Kidney (tissue), 13 donors: ENCODE measurements at regions not wholly inside any gene's neighbourhood (a gene's known extent, or its start where the extent isn't known, plus 50 kb on each side); places are given as distances from the start of the nearest gene placed in this dataset.
"Not testable (repeated sequence)": the region's sequence is repeated elsewhere in the genome, so short reads cannot be mapped to it uniquely, and the experiment has no call there.

Experiments used
- DNase-seq, 5 donors: peaks; one replicate each; pipeline ENCODE4 v3.0.0-alpha.2; 2013 to 2020
- FAIRE-seq: peaks from 2 replicates; lab custom pipeline; 2012; peaks lifted over from hg19 to GRCh38; lab: Jason Lieb, UNC
- H3K27ac ChIP-seq, 2 donors: one replicate each; pipeline ENCODE4 v1.7.0; 2013; ENCODE audit warnings: low read depth in 2 of 2, low read length in 2 of 2, inconsistent platforms in 1 of 2
- H3K27me3 ChIP-seq: one replicate; pipeline ENCODE4 v1.7.1; 2013; ENCODE audit warnings: low read length, inconsistent platforms; ENCODE audit not compliant: control insufficient read depth, insufficient read depth
- H3K36me3 ChIP-seq, 3 donors: one replicate each; pipeline versions ENCODE4 v1.7.0 to v1.7.1; 2013; ENCODE audit warnings: low read length in 3 of 3, control low read depth in 1 of 3, inconsistent platforms in 1 of 3; ENCODE audit not compliant: insufficient read depth in 3 of 3, control insufficient read depth in 2 of 3
- H3K4me1 ChIP-seq, 3 donors: one replicate each; pipeline versions ENCODE4 v1.7.0 to v1.7.1; 2013; ENCODE audit warnings: low read length in 3 of 3, inconsistent platforms in 1 of 3, low read depth in 1 of 3; ENCODE audit not compliant: control insufficient read depth in 2 of 3, insufficient read depth in 2 of 3
- H3K4me3 ChIP-seq, 3 donors: one replicate each; pipeline versions ENCODE4 v1.7.0 to v1.8.1; 2013; ENCODE audit warnings: low read length in 3 of 3, control low read depth in 1 of 3, inconsistent platforms in 1 of 3
- H3K9ac ChIP-seq, 3 donors: one replicate each; pipeline versions ENCODE4 v1.7.0 to v1.7.1; 2013; ENCODE audit warnings: low read length in 3 of 3, control low read depth in 1 of 3, inconsistent platforms in 1 of 3
- H3K9me3 ChIP-seq, 3 donors: one replicate each; pipeline versions ENCODE4 v1.7.0 to v1.7.1; 2013; ENCODE audit warnings: low read length in 3 of 3, control low read depth in 1 of 3, inconsistent platforms in 1 of 3; ENCODE audit not compliant: control insufficient read depth in 2 of 3, insufficient read depth in 1 of 3
- intact Hi-C: fragments of 100-400 bp; cut with DNase I; formaldehyde crosslinking; loops from one replicate; pipeline ENCODE4 v1.11.1; 2022
- TF ChIP-seq, protein P1 (sequence below): IDR thresholded peaks from 3 replicates; pipeline ENCODE4 v1.5.1; 2012; ENCODE audit warnings: mild to moderate bottlenecking, moderate library complexity, borderline replicate concordance; ENCODE audit not compliant: insufficient read depth; ENCODE audit errors: extremely low read depth
- donor health status: control.
- donor health status: control.
- donor health status: control.
- donor health status: control.
- donor health status: control.
- donor health status: DM: yes; HTN: yes; CAD: no.
- donor health status: Normal renal cell carcinoma (clear cell type).

DNA sequence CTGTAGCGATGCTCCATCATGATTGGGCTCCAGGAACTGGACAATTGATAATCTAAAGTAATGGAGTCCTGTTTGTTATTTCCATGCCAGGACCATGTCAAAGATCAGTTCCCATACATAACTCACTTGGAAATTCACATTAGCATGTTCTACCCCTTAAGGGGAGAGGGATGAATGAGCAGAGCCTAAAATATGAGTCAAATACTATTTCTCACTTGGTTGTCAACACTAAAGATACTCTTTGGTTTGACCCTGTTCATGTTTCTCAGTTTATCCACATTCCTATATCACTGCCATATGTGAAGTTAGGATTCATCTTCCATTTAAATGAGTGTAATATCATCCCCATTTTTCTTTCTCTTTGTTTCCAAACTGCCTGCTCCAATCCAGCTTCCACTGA, 321.6 kb upstream of the PAPPA start:
- Histone ChIP-seq H3K4me3 (no peak overlapping the region), H3K36me3 (no peaks in the 10 kb centered on the region), H3K4me1 (no peaks in the 10 kb centered on the region), H3K27ac (no peak overlapping the region), H3K27me3 (no peaks in the 10 kb centered on the region), H3K9ac (no peak overlapping the region), H3K9me3 (peaks cover 0 to 3% (median 0%) of the 10 kb centered on the region in 3 donors)
- intact Hi-C loops = no loop called here
- DNase-seq (no peak), FAIRE-seq (no peak)
- TF ChIP-seq, protein P1, sequence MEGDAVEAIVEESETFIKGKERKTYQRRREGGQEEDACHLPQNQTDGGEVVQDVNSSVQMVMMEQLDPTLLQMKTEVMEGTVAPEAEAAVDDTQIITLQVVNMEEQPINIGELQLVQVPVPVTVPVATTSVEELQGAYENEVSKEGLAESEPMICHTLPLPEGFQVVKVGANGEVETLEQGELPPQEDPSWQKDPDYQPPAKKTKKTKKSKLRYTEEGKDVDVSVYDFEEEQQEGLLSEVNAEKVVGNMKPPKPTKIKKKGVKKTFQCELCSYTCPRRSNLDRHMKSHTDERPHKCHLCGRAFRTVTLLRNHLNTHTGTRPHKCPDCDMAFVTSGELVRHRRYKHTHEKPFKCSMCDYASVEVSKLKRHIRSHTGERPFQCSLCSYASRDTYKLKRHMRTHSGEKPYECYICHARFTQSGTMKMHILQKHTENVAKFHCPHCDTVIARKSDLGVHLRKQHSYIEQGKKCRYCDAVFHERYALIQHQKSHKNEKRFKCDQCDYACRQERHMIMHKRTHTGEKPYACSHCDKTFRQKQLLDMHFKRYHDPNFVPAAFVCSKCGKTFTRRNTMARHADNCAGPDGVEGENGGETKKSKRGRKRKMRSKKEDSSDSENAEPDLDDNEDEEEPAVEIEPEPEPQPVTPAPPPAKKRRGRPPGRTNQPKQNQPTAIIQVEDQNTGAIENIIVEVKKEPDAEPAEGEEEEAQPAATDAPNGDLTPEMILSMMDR = no peak

DNA sequence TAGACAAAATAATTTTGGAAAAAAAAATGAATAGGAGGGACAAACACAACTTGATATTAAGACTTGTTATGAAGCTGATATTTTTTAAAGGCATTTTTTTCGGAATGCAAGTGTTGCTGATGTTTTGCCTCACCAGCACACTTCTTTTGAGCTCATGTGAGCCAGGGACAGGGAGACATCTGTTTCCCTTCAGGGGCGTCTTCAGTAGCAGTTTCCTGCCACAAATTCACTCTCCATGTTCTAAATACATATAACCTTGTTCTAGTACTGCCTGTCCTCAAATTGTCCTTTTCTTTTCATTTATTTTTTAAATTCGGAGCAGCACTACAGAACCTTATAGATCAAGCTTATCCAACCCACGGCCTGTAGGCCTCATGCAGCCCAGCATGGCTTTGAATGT, 316.0 kb upstream of the PAPPA start:
- intact Hi-C loops = no loop called here
- H3K27ac ChIP-seq = no peak overlapping the region
- no peaks in the 10 kb centered on the region for H3K4me1 ChIP-seq
- FAIRE-seq (no peak), DNase-seq (peak in 1 of 5 donors; percentile 34)
- H3K9me3 ChIP-seq = peaks cover 0 to 3% (median 0%) of the 10 kb centered on the region in 3 donors
- no peaks in the 10 kb centered on the region for H3K36me3 ChIP-seq
- no peaks in the 10 kb centered on the region for H3K27me3 ChIP-seq
- TF ChIP-seq, protein P1 = no peak
- H3K4me3 ChIP-seq = no peak overlapping the region
- H3K9ac ChIP-seq = no peak overlapping the region

DNA sequence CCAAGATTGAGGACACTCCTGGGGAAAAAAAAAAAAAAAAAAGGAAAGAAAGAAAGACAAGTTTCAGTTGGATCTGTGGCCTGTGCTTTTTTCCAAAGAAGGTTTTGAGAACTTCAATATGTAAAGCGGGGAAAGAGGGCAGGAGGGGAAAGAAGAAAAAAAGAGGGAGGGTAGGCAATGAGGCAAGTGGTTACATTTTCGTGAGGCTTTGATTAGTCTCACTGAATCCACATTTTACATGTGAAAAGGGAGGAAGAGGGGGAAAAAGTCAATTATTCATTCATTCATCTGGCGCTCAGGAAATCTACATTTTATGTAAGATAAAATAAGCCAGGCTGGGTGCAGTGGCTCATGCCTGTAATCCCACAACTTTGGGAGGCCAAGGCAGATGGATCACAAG, 315.2 kb upstream of the PAPPA start:
- Histone ChIP-seq H3K9ac (no peak overlapping the region), H3K4me1 (no peaks in the 10 kb centered on the region), H3K9me3 (peaks cover 0 to 3% (median 0%) of the 10 kb centered on the region in 3 donors), H3K36me3 (no peaks in the 10 kb centered on the region), H3K27ac (no peak overlapping the region), H3K4me3 (no peak overlapping the region), H3K27me3 (no peaks in the 10 kb centered on the region)
- DNase-seq (no peak), FAIRE-seq (no peak)
- intact Hi-C loops = no loop called here
- TF ChIP-seq, protein P1 = no peak

DNA sequence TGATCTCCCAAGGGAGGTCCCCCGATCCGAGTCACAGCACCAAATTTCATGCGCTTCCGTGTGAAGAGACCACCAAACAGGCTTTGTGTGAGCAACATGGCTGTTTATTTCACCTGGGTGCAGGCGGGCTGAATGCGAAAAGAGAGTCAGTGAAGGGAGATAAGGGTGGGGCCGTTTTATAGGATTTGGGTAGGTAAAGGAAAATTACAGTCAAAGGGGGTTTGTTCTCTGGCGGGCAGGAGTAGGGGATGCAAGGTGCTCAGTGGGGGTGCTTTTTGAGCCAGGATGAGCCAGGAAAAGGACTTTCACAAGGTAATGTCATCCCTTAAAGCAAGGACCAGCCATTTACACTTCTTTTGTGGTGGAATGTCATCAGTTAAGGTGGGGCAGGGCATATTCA, 309.2 kb upstream of the PAPPA start:
- intact Hi-C loops, FAIRE-seq, H3K9me3 ChIP-seq, H3K36me3 ChIP-seq, H3K4me3 ChIP-seq, H3K27me3 ChIP-seq, H3K27ac ChIP-seq, H3K9ac ChIP-seq, H3K4me1 ChIP-seq: not testable (repeated sequence)
- peak in 1 of 5 donors; percentile 33 for DNase-seq
